Endodermal cell (in vitro differentiated cells): ENCODE measurements at regions not wholly inside any gene's neighbourhood (a gene's known extent, or its start where the extent isn't known, plus 50 kb on each side); places are given as distances from the start of the nearest gene placed in this dataset.

Experiments
- DNase-seq: peaks from one replicate; pipeline ENCODE4 v3.0.0-alpha.2; 2017
- H3K27ac ChIP-seq: 2 replicates; pipeline ENCODE4 v1.5.1; 2013; ENCODE audit warnings: mild to moderate bottlenecking, low read depth, low read length, moderate library complexity
- H3K27me3 ChIP-seq: 2 replicates; pipeline ENCODE4 v1.6.1; 2013; ENCODE audit warnings: mild to moderate bottlenecking, low read length, moderate library complexity; ENCODE audit not compliant: insufficient read depth, control insufficient read depth, poor library complexity, severe bottlenecking
- H3K36me3 ChIP-seq: 2 replicates; pipeline ENCODE4 v1.7.0; 2013; ENCODE audit warnings: mild to moderate bottlenecking, low read length, moderate library complexity; ENCODE audit not compliant: control insufficient read depth, insufficient read depth
- H3K4me1 ChIP-seq: one replicate; pipeline ENCODE4 v1.7.0; 2013; ENCODE audit warnings: low read length; ENCODE audit not compliant: control insufficient read depth, insufficient read depth
- H3K4me3 ChIP-seq: 2 replicates; pipeline ENCODE4 v1.5.1; 2013; ENCODE audit warnings: mild to moderate bottlenecking, low read length, moderate library complexity
- H3K9ac ChIP-seq: 2 replicates; pipeline ENCODE4 v1.6.1; 2013; ENCODE audit warnings: mild to moderate bottlenecking, low read length, moderate library complexity; ENCODE audit not compliant: poor library complexity, severe bottlenecking; ENCODE audit errors: extremely low read depth
- H3K9me3 ChIP-seq: 2 replicates; pipeline ENCODE4 v1.6.1; 2013; ENCODE audit warnings: mild to moderate bottlenecking, low read length, moderate library complexity; ENCODE audit not compliant: control insufficient read depth
- H3K27ac Mint-ChIP-seq: 2 replicates; pipeline ENCODE4 v1.8.0; 2020; ENCODE audit warnings: mixed read lengths
- H3K27me3 Mint-ChIP-seq: 2 replicates; pipeline ENCODE4 v1.8.0; 2021; ENCODE audit warnings: mild to moderate bottlenecking, mixed read lengths; ENCODE audit not compliant: insufficient read depth
- H3K36me3 Mint-ChIP-seq: 2 replicates; pipeline ENCODE4 v1.8.0; 2020; ENCODE audit warnings: low read depth, mixed read lengths
- H3K4me1 Mint-ChIP-seq: 2 replicates; pipeline ENCODE4 v1.8.0; 2020; ENCODE audit warnings: mixed read lengths
- H3K4me3 Mint-ChIP-seq: 2 replicates; pipeline ENCODE4 v1.8.0; 2020; ENCODE audit warnings: mild to moderate bottlenecking, moderate library complexity, mixed read lengths
- H3K9me3 Mint-ChIP-seq: 2 replicates; pipeline ENCODE4 v1.8.0; 2020; ENCODE audit warnings: mild to moderate bottlenecking, mixed read lengths
- CTCF ChIP-seq: fragments of 200-600 bp; sonication (generic); conservative IDR thresholded peaks from 2 replicates; pipeline ENCODE4 v1.5.0; 2021; ENCODE audit warnings: antibody characterized with exemption, mild to moderate bottlenecking
- WGBS, 2 experiments: methylation state at CpG; one replicate each; pipeline versions ENCODE4 v1.1.5 to v1.1.7; 2013; ENCODE audit warnings: missing lambda C conversion rate in 2 of 2, mixed read lengths in 1 of 2; ENCODE audit not compliant: insufficient coverage in 1 of 2, insufficient read length in 1 of 2; 5-methylcytosine and 5-hydroxymethylcytosine counted together

DNA sequence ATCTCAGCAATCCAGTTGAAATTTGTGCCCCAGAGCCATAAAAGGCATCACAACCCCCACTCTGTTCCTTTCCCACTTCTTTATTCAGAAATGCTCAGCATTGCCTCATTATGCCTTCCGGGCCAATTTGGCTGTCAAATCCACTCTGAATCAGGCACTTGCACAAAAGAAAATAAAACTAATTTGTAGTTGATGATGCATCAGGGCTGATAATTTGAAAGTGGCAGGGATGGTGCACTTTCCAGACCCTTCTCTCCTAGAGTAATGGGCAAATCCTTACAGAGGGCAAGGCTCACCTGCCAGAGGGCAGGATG lies 147.9 kb upstream of the PDE1C start:
- Histone ChIP-seq H3K27ac (no peak overlapping the region), H3K9ac (no peak overlapping the region), H3K4me3 (no peak overlapping the region), H3K36me3 (no peaks in the 10 kb centered on the region), H3K4me1 (no peaks in the 10 kb centered on the region), H3K9me3 (no peaks in the 10 kb centered on the region), H3K27me3 (no peaks in the 10 kb centered on the region)
- no peaks in the 10 kb centered on the region for H3K4me1 Mint-ChIP-seq
- TF ChIP-seq CTCF, result no peak
- no peaks in the 10 kb centered on the region for H3K36me3 Mint-ChIP-seq
- no peak overlapping the region for H3K27ac Mint-ChIP-seq
- WGBS, 2 experiments, result 83% methylated on average over 1 of the region's 1 CpG; no CpG with 5 or more reads in 1 of the 2 experiments
- H3K27me3 Mint-ChIP-seq, result peaks cover 9% of the 10 kb centered on the region
- no peaks in the 10 kb centered on the region for H3K9me3 Mint-ChIP-seq
- H3K4me3 Mint-ChIP-seq, result no peak overlapping the region
- peak; percentile 17 for DNase-seq

DNA sequence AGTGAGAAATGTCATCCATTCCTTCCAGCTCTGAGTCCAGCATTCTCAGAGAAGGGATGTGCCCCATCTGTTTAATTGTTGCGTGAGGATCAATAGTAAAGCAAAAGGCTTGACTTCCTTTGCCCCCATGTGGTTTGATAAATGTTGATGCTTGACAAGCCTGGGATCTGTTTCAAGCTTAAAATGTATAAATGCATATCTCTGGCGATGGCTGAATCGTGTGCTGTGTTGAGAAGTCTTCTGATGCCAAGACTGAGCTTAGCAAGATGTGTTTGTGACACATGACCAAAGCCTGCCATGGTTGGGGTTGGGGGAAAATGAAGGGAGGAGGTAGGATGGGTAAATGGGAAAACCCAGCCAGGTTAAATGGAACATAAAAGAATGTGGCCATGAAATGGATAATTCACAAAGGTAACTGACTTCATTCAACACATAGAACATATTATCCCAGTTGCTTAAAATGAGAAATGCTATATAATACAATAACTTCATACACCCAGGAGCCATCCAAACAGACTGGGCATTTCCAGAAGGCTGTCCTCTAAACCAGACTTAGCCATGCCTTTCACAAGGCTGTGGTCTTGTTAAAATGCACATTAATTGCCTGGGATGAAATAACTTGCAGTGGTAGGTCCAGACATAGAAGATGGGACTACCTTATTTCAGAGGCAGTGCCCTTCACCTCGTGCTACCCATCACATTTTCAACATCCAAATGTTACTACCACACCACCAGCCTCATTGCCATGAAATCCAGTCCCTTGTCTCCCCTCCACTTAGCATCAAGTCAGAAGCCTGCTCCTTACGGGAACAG lies 147.3 kb upstream of the PDE1C start:
- no peaks in the 10 kb centered on the region for H3K4me1 ChIP-seq
- no peak overlapping the region for H3K9ac ChIP-seq
- H3K27me3 ChIP-seq, result no peaks in the 10 kb centered on the region
- no peak overlapping the region for H3K27ac Mint-ChIP-seq
- H3K9me3 ChIP-seq, result no peaks in the 10 kb centered on the region
- no peaks in the 10 kb centered on the region for H3K36me3 Mint-ChIP-seq
- H3K9me3 Mint-ChIP-seq, result no peaks in the 10 kb centered on the region
- no peak overlapping the region for H3K4me3 ChIP-seq
- no peaks in the 10 kb centered on the region for H3K4me1 Mint-ChIP-seq
- peaks cover 9% of the 10 kb centered on the region for H3K27me3 Mint-ChIP-seq
- TF ChIP-seq CTCF, result no peak
- DNase-seq, result peak; percentile 7
- no peak overlapping the region for H3K27ac ChIP-seq
- WGBS, 2 experiments, result 85 to 96% methylated on average over 4 to 5 of the region's 5 CpGs
- H3K4me3 Mint-ChIP-seq, result no peak overlapping the region
- H3K36me3 ChIP-seq, result no peaks in the 10 kb centered on the region

- Histone ChIP-seq H3K9ac (no peak overlapping the region), H3K4me1 (no peaks in the 10 kb centered on the region), H3K4me3 (no peak overlapping the region), H3K27me3 (no peaks in the 10 kb centered on the region), H3K27ac (no peak overlapping the region), H3K9me3 (no peaks in the 10 kb centered on the region), H3K36me3 (no peaks in the 10 kb centered on the region)
- peaks cover 10% of the 10 kb centered on the region for H3K27me3 Mint-ChIP-seq
- H3K9me3 Mint-ChIP-seq, result no peaks in the 10 kb centered on the region
- H3K4me1 Mint-ChIP-seq, result no peaks in the 10 kb centered on the region
- no peak overlapping the region for H3K4me3 Mint-ChIP-seq
- peak; percentile 24 for DNase-seq
- WGBS, 2 experiments, result 82 to 100% methylated on average over 1 to 4 of the region's 4 CpGs
- H3K27ac Mint-ChIP-seq, result no peak overlapping the region
- TF ChIP-seq CTCF, result no peak
- H3K36me3 Mint-ChIP-seq, result no peaks in the 10 kb centered on the region
Observed at GRCh38 chr7:32216759-32217158, 146.6 kb upstream of the PDE1C start.
